ACC112 (cell line): ENCODE measurements at regions not wholly inside any gene's neighbourhood (a gene's known extent, or its start where the extent isn't known, plus 50 kb on each side); places are given as distances from the start of the nearest gene placed in this dataset.
"Not testable (repeated sequence)": the region's sequence is repeated elsewhere in the genome, so short reads cannot be mapped to it uniquely, and the experiment has no call there.

Source experiments
- H2AFZ ChIP-seq: fragments of 200-600 bp; sonication (generic); one replicate; pipeline ENCODE4 v1.6.0; 2017; ENCODE audit warnings: antibody characterized with exemption, low read length; ENCODE audit not compliant: unreplicated experiment
- H3K27ac ChIP-seq: fragments of 200-600 bp; sonication (generic); 2 replicates; pipeline ENCODE4 v1.5.1; 2014; ENCODE audit warnings: low read depth, mild to moderate bottlenecking, antibody characterized with exemption, low read length, moderate library complexity
- H3K27me3 ChIP-seq: fragments of 200-600 bp; sonication (generic); 2 replicates; pipeline ENCODE4 v1.6.1; 2014; ENCODE audit warnings: mild to moderate bottlenecking, antibody characterized with exemption, low read length, moderate library complexity, mixed read lengths; ENCODE audit not compliant: insufficient read depth
- H3K36me3 ChIP-seq: fragments of 200-600 bp; sonication (generic); 2 replicates; pipeline ENCODE4 v1.6.1; 2016; ENCODE audit warnings: mild to moderate bottlenecking, antibody characterized with exemption, low read length, moderate library complexity, mixed read lengths; ENCODE audit not compliant: insufficient read depth
- H3K4me1 ChIP-seq: fragments of 200-600 bp; sonication (generic); one replicate; pipeline ENCODE4 v1.6.1; 2016; ENCODE audit warnings: low read length, mixed read lengths; ENCODE audit not compliant: insufficient read depth, unreplicated experiment, control insufficient read depth
- H3K4me3 ChIP-seq: fragments of 200-600 bp; sonication (generic); 2 replicates; pipeline ENCODE4 v1.5.1; 2014; ENCODE audit warnings: mild to moderate bottlenecking, low read depth, low read length
- H3K79me2 ChIP-seq: fragments of 200-600 bp; sonication (generic); one replicate; pipeline ENCODE4 v1.6.0; 2016; ENCODE audit warnings: low read length; ENCODE audit not compliant: control insufficient read depth, unreplicated experiment, insufficient read depth

DNA sequence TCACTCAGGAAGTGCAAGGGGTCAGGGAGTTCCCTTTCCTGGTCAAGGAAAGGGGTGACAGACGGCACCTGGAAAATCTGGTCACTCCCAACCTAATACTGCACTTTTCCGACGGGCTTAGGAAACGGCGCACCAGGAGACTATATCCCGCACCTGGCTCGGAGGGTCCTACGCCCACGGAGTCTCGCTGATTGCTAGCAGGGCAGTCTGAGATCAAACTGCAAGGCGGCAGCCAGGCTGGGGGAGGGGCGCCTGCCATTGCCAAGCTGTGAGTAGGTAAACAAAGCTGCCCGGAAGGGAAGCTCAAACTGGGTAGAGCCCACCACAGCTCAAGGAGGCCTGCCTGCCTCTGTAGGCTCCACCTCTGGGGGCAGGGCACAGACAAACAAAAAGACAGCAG, 142.8 kb downstream of the RPL10L start:
- H3K36me3 ChIP-seq, H3K4me1 ChIP-seq, H2AFZ ChIP-seq, H3K27ac ChIP-seq, H3K27me3 ChIP-seq, H3K4me3 ChIP-seq, H3K79me2 ChIP-seq: not testable (repeated sequence)

DNA sequence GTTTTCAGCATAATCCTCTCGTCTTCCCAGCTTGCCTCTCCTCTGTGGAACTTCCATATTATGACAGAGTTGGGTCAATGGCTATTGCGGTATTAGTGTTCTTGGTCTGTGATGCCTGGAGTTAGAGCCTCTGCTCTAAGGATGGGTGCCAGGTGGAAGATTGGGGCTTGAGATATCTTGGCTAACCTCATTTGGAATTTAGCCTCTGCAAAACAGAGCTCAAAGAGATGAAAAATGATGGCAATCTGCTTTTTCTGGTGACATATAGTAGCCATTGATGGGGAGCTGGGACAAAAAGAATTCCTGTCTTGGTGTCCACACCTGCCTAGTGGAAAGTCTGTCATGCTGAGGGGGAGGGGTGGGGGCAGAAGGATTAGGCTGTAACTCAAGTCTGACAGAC, 152.1 kb downstream of the RPL10L start:
- Histone ChIP-seq H2AFZ (no peak overlapping the region), H3K79me2 (no peaks in the 10 kb centered on the region), H3K36me3 (no peaks in the 10 kb centered on the region), H3K4me3 (no peak overlapping the region), H3K27ac (no peak overlapping the region), H3K4me1 (no peaks in the 10 kb centered on the region), H3K27me3 (no peaks in the 10 kb centered on the region)

DNA sequence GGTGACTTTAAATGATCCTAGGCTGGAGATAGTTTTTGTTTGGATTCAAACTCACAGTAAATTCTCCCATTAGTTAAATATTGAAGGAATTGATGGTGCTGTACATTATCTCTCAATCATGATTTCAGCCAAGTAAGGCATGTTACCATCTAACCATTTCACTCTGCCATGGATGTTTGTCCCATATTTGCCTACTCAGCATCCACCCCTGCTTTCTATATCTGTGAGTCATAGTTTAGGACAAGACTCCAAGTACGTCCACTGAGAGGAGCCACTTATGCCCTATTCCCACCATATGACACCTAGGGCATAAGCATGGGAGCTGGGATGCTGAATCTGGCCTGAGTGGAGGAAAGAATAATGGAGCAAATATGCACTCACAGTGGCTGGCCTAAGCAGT, 155.2 kb downstream of the RPL10L start:
- H3K79me2 ChIP-seq, result no peaks in the 10 kb centered on the region
- H3K27me3 ChIP-seq, result no peaks in the 10 kb centered on the region
- no peak overlapping the region for H2AFZ ChIP-seq
- H3K27ac ChIP-seq, result no peak overlapping the region
- H3K36me3 ChIP-seq, result no peaks in the 10 kb centered on the region
- no peaks in the 10 kb centered on the region for H3K4me1 ChIP-seq
- no peak overlapping the region for H3K4me3 ChIP-seq

DNA sequence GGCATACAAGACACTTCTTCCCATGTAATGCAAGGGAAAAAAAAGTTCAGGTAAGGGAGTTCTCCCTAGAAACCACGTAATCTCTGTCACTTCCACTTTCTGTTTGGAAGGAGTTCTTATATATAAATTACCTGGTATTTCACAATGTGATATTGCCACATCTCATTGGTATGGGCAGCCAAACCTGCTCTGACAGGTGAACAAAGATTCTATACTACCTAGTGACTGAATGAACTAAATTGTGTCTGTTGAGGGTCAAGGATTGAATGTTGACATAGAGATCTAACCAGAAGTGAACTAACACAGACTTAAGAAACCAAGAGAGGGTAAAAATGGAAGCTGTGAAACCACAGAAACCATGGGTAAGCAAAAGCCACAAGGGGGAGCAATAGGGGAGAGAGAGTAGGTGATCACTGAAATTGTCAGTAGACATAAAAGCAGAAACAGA, 161.3 kb downstream of the RPL10L start:
- H3K4me1 ChIP-seq, result no peaks in the 10 kb centered on the region
- H2AFZ ChIP-seq, result no peak overlapping the region
- H3K27me3 ChIP-seq, result no peaks in the 10 kb centered on the region
- no peaks in the 10 kb centered on the region for H3K79me2 ChIP-seq
- H3K4me3 ChIP-seq, result no peak overlapping the region
- no peaks in the 10 kb centered on the region for H3K36me3 ChIP-seq
- no peak overlapping the region for H3K27ac ChIP-seq

DNA sequence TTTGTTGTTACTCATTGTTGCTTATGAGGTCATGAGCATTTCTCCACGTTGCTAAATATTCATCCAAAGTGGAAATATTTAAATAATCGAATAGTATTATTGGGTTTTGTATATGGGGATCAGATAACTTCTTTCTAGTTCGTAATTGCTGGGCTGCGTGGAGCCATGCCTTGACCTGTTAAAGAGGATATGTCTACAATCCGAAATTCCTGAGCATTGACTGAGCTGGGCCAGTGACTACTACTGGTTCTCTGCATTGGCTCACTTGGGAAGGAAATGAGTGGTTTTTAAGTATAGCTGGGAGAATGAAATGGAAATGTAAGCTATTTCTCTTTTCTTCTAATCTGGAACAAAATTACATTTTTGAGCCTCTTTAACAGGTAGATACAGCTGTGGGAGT, 163.2 kb downstream of the RPL10L start:
- H3K79me2 ChIP-seq, result no peaks in the 10 kb centered on the region
- no peaks in the 10 kb centered on the region for H3K36me3 ChIP-seq
- H3K27ac ChIP-seq, result no peak overlapping the region

DNA sequence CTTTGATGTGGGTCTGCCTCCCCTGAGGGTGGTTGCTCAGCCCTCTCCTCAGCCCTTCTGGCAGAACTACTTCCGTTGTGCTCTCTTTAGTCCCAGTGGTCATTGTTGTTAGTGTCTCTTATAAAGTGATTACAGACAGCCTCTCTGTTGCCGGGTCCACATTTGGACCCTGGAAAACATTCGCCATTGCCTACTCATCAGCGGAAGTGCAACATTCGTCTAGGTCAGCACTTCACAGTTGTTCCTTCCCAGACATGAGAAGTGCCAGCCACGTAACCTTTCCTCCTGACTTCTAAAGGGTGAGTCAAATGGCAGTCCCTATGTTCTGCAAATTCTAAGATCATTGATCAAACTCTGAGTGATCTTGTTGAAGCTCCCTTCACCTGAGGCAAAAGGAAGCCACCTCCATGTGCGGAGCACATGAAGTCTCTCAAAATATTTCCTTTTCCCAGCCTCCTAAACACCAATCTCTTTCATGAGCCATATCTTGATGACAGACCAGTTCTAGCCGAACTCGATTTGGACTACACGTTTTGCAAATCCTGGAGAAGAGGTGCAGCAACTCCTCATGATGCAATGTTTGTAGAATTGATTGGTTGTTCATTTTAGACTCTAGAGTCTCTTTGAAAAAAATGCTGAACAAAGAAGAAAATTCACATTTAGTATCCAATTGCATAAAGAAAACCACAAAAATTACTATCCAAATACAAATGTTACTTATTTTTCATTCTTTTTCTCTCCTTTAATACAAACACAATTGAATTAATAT, 163.8 kb downstream of the RPL10L start:
- Histone ChIP-seq H2AFZ (no peak overlapping the region), H3K36me3 (no peaks in the 10 kb centered on the region)

More for the DNA sequence above, 163.2 kb downstream of the RPL10L start:
- Histone ChIP-seq H3K4me1 (no peaks in the 10 kb centered on the region), H3K4me3 (no peak overlapping the region), H3K27me3 (no peaks in the 10 kb centered on the region), H2AFZ (no peak overlapping the region)

DNA sequence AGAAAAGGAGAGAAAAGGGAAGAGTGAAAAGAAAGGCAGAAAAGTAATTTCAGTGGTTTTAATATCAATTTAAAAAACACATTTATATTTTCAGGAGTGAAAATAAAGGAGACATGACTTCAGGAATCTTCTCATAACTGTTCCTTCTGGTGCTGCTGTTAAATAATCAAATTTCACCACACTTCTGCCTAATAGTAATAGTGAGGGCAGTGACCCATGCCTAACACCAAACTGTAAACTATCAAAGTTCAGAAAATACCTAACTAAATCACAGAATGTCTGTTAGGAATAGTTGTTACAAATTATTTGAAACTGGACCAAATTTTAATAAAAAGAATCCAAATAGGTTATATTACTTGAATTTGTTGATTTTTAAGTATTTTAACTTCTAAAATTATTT, 169.4 kb downstream of the RPL10L start:
- Histone ChIP-seq H3K4me1 (no peaks in the 10 kb centered on the region), H3K27ac (no peak overlapping the region), H3K36me3 (no peaks in the 10 kb centered on the region), H3K27me3 (no peaks in the 10 kb centered on the region), H3K79me2 (no peaks in the 10 kb centered on the region), H2AFZ (no peak overlapping the region), H3K4me3 (no peak overlapping the region)

More for the DNA sequence above, 163.8 kb downstream of the RPL10L start:
- Histone ChIP-seq H3K79me2 (no peaks in the 10 kb centered on the region), H3K4me3 (no peak overlapping the region), H3K27me3 (no peaks in the 10 kb centered on the region), H3K27ac (no peak overlapping the region), H3K4me1 (no peaks in the 10 kb centered on the region)

DNA sequence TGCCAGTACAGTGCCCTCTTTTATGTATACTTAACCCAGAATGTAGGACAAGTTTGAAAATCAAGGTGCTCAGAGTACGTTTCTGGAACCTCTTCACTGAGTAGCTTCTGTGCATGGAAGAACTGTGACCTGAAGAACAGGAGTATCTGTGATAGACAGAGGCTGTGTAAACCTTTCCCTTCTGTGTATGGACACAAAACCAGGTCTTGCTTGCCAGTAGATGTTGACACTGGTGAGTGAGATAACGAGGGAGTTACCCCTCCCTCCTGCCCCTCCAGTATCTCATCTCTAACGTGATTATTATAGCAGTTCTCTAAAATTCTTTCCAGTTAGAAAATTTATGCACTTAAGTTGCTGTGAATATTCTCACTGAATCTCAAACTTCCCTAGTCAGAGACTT, 170.8 kb downstream of the RPL10L start:
- H3K79me2 ChIP-seq, result no peaks in the 10 kb centered on the region
- no peak overlapping the region for H3K4me3 ChIP-seq
- no peaks in the 10 kb centered on the region for H3K27me3 ChIP-seq
- no peaks in the 10 kb centered on the region for H3K36me3 ChIP-seq
- H3K27ac ChIP-seq, result no peak overlapping the region
- no peaks in the 10 kb centered on the region for H3K4me1 ChIP-seq
- no peak overlapping the region for H2AFZ ChIP-seq

DNA sequence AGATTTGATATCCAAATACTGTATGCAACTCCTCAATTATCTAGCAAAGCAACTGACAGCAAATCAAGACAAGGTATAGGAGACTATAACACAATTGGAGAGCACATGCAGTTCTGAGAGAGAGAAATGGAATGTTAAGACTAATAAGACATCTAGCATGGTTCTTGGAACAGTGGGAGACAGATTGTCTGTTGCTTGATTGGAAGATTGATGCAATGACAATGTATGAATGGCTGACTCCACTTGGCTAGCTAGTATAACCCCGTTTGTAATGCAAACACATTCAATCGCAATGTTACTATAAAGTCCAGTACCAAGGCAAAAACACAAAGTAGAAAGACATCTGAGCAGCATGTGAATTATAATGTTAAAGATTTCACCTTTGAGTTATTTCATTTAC, 179.3 kb downstream of the RPL10L start:
- Histone ChIP-seq H3K79me2 (no peaks in the 10 kb centered on the region), H3K4me1 (no peaks in the 10 kb centered on the region), H2AFZ (no peak overlapping the region), H3K36me3 (no peaks in the 10 kb centered on the region), H3K27me3 (no peaks in the 10 kb centered on the region), H3K27ac (no peak overlapping the region), H3K4me3 (no peak overlapping the region)

DNA sequence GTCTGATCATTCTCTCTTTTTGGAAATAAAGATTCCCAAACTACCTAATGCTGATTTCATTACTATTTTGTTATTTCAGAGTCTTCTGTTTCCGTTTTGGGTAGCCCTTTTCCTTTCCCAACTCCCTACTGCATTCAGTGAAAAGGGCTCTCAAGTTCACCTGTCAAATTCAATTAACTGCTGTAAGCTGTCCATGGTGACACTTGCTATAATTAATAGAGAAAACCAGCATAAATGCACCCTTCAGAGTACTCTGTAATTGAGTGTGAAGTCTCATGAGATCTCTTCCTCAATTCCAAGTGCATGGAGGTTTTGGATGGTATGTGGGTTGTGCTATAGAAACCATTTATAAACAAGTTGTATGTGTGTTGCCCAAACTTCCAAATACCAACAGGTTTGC, 187.2 kb downstream of the RPL10L start:
- Histone ChIP-seq H3K36me3 (no peaks in the 10 kb centered on the region), H3K4me1 (no peaks in the 10 kb centered on the region), H3K4me3 (no peak overlapping the region), H3K27ac (no peak overlapping the region), H3K79me2 (no peaks in the 10 kb centered on the region), H3K27me3 (no peaks in the 10 kb centered on the region), H2AFZ (no peak overlapping the region)

DNA sequence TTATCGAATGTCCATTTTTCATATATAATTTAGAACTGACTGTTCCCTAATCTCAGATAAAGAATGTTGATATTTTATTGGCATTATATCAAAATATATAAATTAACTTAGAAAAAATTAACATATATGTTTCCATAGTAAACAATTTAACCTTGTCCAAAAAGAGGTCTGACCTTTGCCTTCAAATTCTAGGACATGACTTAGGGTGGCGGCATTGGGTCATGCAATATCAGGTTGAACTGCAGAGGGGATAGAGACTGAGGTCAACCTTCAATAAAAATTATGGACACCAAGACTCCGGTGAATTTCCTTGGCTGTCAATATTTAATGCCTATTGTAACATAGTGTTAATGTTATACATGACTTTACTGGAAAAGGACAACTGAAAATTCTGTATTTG, 199.8 kb downstream of the RPL10L start:
- no peak overlapping the region for H2AFZ ChIP-seq
- no peaks in the 10 kb centered on the region for H3K4me1 ChIP-seq
- no peaks in the 10 kb centered on the region for H3K36me3 ChIP-seq
- H3K4me3 ChIP-seq, result no peak overlapping the region
- H3K79me2 ChIP-seq, result no peaks in the 10 kb centered on the region
- no peak overlapping the region for H3K27ac ChIP-seq
- H3K27me3 ChIP-seq, result no peaks in the 10 kb centered on the region
